NCI-H1417 treated with DMSO at 0.1 percent for 48 hours (cell line): ENCODE measurements at regions not wholly inside any gene's neighbourhood (a gene's known extent, or its start where the extent isn't known, plus 50 kb on each side); places are given as distances from the start of the nearest gene placed in this dataset.
"Not testable (repeated sequence)": the region's sequence is repeated elsewhere in the genome, so short reads cannot be mapped to it uniquely, and the experiment has no call there.

Source experiments
- DNase-seq: peaks from one replicate; lab custom pipeline; 2025; lab: John Stamatoyannopoulos, UW

GRCh38 chr2:150101947-150102346, 385.5 kb downstream of the RND3 start:
- no peak for DNase-seq

DNA sequence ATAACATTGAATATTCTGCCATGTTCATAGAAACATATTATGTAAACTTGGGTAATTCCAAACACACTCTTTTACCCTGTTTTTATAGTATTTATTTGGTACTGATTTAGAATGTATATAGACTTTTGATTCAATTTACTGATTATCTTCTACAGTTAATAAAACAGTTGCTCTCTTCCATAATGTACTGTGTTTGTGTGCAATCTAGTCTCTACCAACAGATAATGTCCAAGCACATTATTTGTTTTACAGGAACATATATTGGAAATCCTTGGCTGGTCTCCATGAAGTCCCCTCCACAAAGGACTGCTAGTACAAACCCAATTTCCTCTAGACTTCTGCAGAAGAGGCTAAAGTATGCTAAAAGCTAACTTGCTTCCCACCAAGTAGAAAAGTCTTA, 386.6 kb downstream of the RND3 start:
- no peak for DNase-seq

GRCh38 chr2:150100336-150100735, 387.1 kb downstream of the RND3 start:
- DNase-seq = no peak

DNA sequence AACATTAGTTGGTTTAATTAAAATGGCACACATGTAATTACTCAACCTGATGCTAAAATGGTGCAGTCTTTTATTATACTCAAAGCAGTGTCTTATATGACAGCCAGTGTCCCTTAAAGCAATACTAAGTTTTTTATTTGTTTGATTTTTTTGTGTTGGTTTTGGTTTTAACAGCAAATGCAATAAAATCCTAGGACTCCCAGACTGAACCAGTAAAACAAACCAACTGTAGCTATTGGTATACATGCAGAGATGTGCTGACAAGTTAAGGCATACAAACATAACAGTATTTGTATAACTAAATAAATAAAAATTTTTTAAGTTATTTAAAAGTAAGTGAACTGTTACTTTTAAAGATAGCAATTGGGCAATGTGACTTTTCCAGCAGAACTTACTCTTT, 387.7 kb downstream of the RND3 start:
- no peak for DNase-seq

DNA sequence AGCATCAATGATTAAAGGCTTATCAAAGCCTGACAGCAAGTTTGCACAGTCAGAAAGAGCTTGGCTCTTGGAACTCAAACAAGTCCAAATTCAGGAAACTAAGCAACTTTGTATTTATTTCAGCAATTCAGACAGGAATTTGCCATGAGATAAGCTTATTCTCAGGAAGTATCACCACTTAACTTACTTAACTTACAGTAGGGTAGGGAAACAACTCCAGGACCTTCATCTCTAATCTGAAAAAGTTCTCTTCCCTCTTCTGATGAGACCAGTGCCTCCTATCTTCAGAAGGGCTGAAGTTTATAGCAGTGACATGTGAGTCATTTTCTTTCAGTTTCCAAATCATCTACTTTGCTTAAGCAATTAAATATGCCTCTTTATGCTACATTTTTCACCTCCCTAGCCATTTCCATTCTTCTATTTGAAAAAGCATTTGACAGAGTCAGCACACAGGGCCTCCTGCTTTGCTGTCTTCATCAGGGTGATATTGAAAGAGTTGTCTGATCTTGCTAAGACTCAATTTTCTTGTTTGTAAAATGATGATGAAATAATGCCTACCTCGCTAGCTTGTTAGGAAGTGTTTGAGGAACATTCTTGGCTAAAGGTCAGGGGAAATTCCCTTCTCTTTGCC, 389.5 kb downstream of the RND3 start:
- no peak for DNase-seq

DNA sequence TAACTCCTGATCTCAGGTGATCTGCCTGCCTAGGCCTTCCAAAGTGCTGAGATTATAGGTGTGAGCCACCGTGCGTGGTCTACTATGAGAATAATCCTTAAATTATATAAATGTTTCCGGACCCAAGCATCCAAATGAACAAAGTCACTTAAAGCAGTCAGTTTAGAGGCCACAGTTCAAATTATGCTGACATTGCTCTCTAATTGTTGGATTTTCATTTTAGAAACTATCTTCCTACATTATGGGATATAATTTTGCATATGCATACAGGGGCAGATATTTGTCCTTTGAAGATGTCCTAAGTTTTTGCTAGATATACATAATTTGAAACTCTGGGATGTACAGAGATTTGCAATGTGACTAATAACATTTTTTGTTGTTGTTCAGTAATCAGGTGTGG, 390.1 kb downstream of the RND3 start:
- no peak for DNase-seq

DNA sequence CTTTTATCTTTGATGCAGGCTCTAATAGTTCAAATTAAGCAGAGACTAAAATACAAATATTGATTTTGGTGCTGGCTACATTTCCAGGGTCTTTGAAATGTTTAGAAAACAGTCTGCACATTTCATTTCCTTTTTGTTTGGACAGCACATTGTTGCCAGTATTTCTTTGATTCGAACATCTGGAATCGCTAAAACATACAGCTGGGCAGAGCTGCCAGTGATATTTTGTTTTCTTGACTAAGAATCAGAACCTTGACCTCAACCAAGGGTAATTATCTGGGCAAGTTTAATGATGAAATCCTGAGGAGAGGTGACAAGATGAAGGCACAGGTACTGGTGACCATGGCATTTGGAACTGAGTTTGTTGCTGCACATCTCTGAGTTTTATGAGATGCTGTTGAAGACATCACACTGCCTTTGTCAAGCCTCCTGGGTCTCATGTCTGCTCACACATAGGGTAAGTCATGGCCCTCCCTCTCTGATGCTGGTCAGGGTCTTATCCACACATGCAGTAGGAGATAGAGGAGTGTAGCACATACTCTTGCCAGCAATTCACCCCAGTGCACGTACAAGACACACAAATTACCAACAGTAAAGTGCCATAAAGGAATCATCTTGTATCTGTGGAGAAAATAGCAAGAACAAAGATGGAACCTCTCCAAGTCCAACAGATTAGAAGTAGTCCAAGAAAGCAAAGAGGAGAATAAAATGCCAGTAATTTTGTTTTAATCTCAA, 391.9 kb downstream of the RND3 start:
- DNase-seq = no peak

- no peak for DNase-seq
These were observed 395.6 kb downstream of the RND3 start for GRCh38 chr2:150091846-150092245.

DNA sequence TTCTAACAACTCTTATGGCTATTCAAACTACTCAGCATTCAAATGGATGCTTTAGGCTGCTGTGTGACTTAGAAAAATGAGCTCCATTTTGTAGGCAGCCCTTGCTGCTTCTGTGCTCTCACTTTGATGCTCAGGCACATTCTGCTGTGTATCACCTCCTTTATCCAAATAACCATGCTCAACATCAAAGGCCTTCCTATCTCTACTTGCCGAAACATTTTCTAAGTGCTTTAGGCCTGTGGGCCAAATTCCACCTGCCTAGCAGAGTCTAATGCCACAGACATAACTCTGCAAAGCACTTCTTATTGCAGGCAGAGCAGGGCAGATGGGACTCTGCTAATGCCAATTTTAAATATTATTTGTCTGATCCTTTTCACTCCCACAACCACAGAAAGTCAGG, 397.4 kb downstream of the RND3 start:
- DNase-seq = no peak

- DNase-seq = no peak
These were observed 398.9 kb downstream of the RND3 start for GRCh38 chr2:150088538-150088937.

DNA sequence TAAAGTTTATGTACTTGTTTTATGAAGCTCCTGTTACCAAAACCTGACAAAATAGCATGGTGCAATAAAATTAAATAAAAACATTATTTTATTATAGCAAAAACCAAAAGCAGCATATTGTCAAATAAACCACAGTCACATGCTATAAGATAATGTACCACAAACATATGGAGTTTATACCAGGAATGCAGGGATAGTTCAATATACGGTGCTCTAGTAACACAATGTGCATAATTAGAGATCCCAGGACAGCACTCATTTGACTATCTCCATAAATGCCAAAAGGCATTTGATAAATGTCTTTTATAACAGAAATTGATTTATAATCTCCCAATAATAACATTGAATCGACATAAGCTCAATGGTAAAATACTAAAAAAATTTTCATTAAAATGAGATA, 402.0 kb downstream of the RND3 start:
- DNase-seq = no peak

- DNase-seq = no peak
These were observed 405.5 kb downstream of the RND3 start for GRCh38 chr2:150081775-150082481.

- no peak for DNase-seq
These were observed 411.2 kb downstream of the RND3 start for GRCh38 chr2:150076281-150076680.

DNA sequence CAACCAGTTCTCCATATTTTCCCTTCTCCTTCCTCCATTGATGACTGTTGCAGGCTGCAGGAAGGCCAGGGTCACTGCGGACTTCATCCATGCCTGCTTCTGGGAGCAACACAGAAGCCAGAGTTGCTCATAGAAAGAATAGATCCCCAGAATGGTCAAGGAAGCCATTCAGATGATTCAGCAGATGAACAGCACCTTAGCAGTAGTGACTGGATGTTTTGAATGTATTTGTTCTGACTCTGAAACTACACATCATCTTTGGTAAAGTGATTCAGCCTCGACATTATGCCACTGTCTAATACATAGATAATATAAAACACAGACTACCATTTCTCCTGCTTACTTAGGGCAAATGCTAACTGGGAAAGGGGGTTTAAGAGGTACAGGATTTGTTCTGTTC, 411.6 kb downstream of the RND3 start:
- DNase-seq = no peak

- no peak for DNase-seq
These were observed 421.0 kb downstream of the RND3 start for GRCh38 chr2:150066490-150066889.

DNA sequence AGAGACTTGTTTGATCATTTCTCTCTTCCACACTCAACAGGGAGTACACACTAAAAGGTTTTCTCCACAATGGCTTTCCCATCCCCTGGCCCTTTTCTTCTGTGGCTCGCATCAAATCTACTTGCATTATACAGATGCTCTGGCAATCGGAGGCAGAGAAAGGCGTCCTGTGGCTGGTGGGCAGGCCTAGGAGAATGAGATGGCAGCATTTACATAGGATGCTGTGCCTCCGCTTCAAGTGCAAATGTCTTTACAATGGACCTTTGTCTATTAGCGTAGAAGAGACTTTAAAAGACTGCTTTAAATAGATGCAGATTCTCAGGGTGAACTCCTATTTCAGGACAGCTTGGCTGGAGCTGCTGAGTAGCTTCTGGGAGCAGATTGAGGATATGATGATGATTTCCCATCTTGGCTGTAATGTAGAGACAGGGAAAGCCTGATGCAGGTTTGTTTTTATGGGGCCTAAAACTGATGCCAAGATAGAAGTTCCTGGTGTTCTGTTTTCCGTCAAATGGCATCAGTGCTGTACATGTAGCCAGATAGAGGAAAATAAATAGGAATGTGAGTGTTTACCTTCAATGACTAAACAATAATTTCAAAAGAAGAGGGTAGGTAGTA, 423.4 kb downstream of the RND3 start:
- DNase-seq = no peak

GRCh38 chr2:150063432-150063889, 424.0 kb downstream of the RND3 start:
- DNase-seq = no peak

GRCh38 chr2:150062416-150062815, 425.1 kb downstream of the RND3 start:
- no peak for DNase-seq

GRCh38 chr2:150060341-150060740, 427.1 kb downstream of the RND3 start:
- DNase-seq = no peak

GRCh38 chr2:150059676-150060075, 427.8 kb downstream of the RND3 start:
- DNase-seq = not testable (repeated sequence)

- no peak for DNase-seq
These were observed 435.0 kb downstream of the RND3 start for GRCh38 chr2:150052457-150052856.

GRCh38 chr2:150051004-150051403, 436.5 kb downstream of the RND3 start:
- no peak for DNase-seq

- no peak for DNase-seq
These were observed 437.4 kb downstream of the RND3 start for GRCh38 chr2:150050036-150050435.
